Erythroblast (primary cell): ENCODE measurements at regions not wholly inside any gene's neighbourhood (a gene's known extent, or its start where the extent isn't known, plus 50 kb on each side); places are given as distances from the start of the nearest gene placed in this dataset.

Experiments used
- DNase-seq, 2 experiments: peaks; one replicate each; lab custom pipeline; 2025; lab: John Stamatoyannopoulos, UW
- GATA1 ChIP-seq: IDR thresholded peaks from 2 replicates; pipeline ENCODE4 v1.6.1; 2011; ENCODE audit warnings: low read depth, mild to moderate bottlenecking, control low read depth, low read length, moderate library complexity
- POLR2A ChIP-seq: IDR thresholded peaks from 2 replicates; pipeline ENCODE4 v1.6.1; 2011; ENCODE audit warnings: mild to moderate bottlenecking, low read length

DNA sequence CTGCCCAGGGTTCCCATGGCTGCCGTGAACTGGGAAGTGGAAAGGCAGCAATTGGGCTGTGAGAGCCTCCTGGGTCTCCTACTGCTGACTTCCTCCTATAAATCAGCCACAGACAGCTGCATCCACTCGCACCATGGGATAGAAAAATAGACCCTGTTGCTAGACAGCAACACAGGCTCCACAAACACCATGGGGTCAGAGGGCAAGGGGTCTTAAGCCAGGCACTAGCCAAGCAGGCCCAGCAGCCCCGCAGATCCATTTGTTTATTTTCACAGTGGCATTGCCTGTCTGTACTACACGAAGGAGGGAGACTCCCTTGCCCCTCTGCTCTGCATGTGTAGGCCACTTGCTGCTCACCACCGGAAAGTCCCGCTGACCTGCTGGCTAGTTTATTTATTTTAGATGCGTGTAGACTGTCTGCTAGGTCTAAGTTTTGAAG is 139.8 kb downstream of the DACT1 start:
- TF ChIP-seq GATA1: no peak
- no peak for TF ChIP-seq POLR2A
- DNase-seq: no peak

DNA sequence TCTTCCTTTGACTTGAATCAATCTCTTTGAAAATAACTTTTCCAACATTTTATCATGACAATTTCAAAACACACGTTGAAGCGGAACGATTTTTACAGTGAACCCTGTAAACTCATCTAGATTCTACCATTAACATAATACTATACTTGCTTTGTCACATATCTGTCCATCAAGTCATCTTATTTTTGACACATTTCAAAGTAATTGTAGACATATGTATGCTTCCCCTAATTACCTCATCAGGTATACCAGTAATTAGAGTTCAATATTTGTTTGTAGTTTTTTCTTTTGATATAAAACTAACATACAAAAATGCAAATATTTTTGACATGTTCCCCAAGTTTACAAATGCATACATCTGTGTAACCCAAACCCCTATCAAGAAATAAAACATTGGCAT is 140.4 kb downstream of the DACT1 start:
- TF ChIP-seq POLR2A (no peak), GATA1 (no peak)
- DNase-seq: no peak

DNA sequence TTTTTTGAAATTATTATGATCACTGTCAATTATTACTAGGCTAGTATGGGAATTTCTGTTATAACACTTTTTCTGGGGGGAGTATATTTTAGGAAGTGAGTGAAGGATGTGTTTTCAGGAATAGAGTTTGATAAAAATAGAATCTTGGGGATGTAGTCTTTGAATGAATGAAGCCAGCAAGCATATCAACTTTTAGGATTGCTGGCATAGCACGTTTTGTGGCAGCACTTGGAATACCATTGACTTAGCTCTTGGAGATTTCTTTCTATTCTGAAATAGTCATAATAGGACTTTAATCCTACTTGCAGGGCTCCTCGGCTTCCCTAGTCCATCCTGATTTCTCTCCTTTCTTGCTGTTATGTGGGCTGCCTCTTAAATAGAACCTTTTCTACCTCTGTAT is 141.6 kb downstream of the DACT1 start:
- no peak for TF ChIP-seq POLR2A
- TF ChIP-seq GATA1: no peak
- DNase-seq: no peak

DNA sequence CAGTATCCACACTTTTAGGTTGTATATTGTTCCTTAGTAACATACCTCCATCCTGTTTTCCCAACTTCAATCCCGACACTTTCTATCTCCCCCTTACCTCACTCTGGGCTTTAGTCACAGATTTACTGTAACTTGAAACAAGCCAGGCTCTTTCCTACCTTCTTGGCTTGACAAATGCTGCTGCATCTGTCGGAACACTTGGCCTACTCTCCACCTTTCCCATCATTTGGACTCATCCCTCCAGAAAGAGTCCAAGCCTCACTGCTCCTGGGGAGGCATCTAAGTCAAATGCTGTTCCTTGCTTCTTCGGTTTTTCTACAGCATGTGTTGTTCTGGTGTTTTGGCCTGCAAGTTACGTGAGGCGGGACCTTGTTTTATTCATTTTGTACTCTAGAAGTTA is 142.4 kb downstream of the DACT1 start:
- no peak for TF ChIP-seq POLR2A
- TF ChIP-seq GATA1: no peak
- DNase-seq: no peak

DNA sequence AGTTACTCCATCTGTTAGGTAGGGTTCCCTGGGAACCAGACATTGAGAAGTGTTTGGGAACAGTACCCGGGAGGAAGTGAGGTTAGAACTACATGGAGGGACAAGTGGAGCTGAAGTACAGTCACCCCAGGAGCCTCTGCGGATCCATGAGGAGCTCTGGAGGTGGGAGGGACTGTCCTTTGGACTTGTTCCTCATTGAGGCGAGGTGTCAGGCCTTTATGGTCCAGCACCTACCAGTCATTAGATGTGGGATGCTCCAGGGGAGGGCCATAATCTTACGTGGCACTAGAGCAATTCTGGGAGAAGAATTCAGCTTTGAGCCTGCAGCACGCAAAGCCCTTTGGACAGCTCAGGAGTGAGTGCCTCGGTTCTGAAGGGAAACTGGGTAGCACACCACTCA is 142.8 kb downstream of the DACT1 start:
- no peak for DNase-seq
- TF ChIP-seq GATA1: no peak
- no peak for TF ChIP-seq POLR2A

DNA sequence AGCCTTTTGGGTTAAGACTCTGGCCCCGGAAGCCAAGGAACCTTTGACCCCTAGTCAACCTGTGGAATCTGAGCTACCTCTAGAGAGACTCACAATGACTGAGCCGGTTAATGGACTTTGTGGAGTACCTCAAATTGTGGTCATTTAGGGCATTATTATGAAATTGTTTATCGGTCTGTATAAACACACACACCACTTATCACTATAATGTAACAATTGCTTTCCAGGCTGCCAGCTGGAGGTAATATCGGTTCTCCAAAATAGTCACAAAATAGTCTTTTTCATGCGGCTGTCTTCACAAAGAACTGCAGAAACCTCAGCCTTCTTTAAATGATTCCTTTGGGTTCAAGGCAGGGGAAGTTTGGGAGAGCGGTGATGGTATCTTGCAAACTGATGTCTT is 144.2 kb downstream of the DACT1 start:
- TF ChIP-seq POLR2A (no peak), GATA1 (no peak)
- DNase-seq: no peak

DNA sequence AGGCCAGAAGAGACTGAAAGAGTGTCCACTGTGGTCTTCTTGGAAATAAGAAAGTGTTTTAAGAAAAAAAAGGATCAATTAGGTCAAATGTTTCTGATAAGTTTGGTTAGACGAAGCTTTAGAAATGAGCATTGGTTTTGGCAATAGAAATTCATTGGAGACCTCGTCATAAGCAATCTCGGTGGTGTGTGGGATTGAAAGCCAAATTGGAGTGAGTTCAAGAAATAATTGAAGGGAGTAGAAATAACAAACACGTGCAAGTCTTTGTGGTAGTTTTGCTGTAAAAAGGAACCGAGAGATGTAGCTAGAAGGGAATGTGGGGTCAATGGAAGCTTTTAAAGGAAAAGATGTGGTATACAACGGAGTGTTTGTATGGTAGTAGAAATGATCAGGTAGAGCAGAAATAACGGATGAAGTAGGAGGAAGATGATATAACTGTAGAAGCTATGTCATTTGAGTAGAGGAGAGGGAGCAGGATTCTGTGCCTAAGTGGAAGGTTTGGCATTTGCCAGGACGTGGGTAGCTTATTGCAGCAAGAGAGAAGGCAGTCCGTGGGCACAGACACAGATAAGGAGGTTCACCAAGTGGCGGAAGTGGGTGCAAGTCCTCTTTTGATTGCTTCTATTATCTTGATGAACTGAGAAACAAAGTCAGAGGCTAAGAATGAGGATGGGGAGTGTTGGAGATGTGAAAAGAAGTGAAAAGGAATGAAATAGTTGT is 146.2 kb downstream of the DACT1 start:
- DNase-seq: no peak
- TF ChIP-seq POLR2A: no peak
- TF ChIP-seq GATA1: no peak

DNA sequence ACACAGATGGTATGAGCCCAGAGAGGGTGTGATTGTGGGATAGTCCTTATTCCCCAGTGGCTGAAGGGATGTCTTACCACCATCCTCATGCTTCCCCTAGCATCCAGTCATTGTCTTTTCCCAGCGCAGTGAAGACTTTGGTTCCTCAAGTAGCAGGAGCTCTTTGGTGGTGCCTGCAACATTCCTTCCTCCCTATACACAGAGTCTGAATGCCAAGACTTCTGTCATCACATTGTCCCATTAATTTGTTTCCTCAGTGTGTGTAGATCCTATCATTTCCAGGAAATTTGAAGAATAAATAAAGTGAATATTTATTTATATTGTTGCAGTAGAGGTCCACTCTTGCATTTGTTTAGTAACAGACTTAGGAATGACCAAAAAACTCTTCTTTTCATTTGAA is 147.2 kb downstream of the DACT1 start:
- TF ChIP-seq GATA1 (no peak), POLR2A (no peak)

DNA sequence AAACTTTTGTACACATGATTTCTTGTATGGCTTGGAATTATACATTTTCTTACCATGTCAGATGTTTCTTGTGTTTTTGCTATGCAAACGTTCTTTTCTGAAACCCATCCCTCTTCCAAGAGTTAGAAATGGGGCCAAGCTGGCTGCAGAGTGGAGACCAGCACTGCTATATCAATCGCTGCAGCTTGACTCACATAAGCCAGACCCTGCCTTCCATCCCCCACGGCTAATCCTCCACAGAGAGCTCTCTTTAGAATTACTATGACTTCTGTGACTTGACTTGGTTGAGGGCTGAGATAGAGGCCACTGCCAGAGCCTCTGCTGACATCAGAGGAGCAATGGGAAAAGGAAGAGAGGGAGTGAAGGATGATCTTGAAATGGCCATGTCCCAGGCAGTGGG is 147.9 kb downstream of the DACT1 start:
- no peak for DNase-seq
- TF ChIP-seq GATA1 (no peak), POLR2A (no peak)

More for the DNA sequence above, 147.2 kb downstream of the DACT1 start:
- no peak for DNase-seq

DNA sequence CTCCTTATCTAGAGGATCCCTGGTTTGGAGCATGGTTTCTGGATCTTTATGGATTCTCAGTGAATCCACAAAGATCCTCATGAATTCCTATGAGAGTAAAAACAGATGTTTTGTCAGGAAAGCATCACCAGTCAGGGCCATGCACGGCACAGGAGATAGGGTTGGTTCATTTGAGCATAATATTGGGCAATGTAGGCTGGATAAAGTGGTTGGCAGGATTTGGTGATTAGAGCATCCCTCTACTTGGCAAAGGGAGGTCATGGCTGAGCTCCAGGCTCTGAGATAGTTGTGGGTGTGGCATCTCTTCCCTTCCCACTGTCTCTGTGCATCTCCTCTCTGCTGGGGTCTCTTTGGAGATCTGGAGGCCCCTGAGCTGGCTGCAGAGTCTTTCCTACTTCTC is 149.8 kb downstream of the DACT1 start:
- no peak for DNase-seq
- no peak for TF ChIP-seq POLR2A
- TF ChIP-seq GATA1: no peak

DNA sequence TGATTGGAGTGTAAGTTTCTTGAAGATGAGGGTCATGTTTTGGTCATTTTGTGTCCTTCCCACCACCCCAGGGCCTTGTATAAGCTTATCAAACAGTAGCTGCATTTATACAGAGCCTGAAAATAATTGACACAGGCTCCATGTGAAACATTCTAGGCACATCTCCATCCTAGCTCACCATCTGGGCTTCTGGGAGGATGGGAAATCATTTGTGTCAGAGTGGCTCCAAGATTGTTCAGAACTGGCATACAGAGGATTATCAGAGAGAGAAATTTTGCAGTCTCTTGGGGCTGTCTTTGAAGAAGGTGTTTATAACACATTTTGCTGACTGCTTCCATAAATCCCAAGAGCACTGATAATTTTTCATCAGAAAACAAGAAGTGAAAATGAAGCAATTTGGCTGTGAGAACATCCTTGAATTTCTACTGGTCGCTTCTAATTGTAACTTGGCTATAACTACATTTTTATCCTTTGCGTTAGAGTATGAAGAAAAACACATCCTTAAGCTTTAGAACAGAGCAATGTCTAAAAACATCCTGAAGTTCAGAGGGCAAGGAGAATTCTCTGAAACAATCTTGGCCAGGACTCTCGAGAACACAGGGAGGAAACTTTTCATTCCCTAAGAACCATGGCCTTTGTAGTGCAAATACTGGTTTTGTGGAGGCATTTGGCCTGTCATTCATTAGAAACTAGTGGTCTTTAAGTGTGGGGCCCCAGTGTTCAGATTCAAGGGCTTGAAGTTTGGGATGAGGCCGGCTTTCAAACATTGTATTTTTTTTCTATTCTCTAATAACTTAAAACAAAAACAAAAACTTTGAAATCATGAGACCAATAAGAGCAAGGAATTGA is 151.1 kb downstream of the DACT1 start:
- no peak for TF ChIP-seq GATA1
- no peak for TF ChIP-seq POLR2A
- DNase-seq: no peak

DNA sequence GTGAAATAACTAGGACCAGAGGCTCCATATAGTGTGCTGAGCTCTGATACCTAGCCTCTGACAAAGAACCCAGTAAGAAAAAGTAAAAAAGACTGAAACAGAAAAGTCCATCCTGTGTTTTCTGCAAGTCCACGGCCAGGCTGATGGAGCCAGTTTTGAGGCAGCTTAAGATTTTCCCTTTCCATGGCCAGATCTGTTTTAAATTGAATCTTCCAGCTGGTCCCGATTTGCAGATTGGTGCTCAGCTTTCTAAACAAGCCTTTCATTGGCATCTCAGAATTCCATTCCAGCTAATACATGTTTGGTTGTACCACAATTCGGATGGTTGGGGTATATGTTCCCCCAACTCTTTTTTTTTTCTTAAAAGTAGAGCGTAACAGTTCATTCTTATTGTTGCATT is 152.0 kb downstream of the DACT1 start:
- DNase-seq: no peak
- TF ChIP-seq GATA1 (no peak), POLR2A (no peak)

DNA sequence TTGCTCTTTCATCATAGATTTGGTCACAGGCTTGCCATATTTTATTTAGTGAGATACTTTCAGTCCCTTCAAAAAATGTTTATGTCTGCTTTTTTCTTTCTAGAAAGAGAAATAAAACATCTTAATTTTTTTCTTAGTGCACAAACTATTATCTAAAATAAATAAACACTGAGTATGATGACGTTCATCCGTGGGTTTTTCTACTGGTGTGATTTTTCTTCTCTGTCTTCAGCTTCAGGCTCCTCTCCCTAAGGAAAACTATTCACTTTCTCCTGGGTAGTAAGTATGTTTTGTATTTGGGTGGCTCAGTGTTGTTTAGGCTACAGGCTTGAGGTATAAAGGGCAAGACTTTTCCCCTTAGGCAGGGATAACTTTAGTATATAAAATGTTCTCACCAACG is 154.7 kb downstream of the DACT1 start:
- no peak for TF ChIP-seq POLR2A
- no peak for TF ChIP-seq GATA1
- no peak for DNase-seq

DNA sequence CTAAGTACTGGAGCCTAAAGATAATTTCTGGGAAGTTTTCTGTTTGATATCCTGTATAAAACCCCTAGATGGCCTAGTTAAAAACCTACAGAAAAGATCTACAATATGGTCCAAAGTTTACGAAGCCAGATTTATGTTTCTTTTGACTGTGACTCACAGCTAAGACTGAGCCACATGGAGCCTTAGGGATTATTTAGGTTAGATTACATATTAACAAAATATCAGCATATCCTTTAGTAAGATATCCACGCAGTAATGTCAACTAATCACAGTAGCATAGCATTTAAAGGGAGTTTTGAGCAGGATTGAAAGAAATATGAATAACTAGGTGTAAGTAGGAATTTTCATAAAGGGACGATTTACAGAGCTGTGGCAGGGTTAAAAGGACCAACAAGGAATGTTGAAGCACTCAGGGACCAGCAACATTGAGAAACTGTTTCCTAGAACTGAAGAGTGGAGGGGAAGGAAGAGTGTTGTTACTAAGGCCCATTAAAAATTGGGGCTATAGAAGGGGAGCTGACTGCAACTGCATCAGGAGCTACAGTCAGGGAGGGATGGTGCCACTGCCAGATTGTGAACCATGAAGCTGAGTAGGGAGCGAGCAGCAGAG is 155.5 kb downstream of the DACT1 start:
- TF ChIP-seq GATA1 (no peak), POLR2A (no peak)
- no peak for DNase-seq
